ENCODE measurements at regions not wholly inside any gene's neighbourhood (a gene's known extent, or its start where the extent isn't known, plus 50 kb on each side); places are given as distances from the start of the nearest gene placed in this dataset.

- TF ChIP-seq, protein P1, sequence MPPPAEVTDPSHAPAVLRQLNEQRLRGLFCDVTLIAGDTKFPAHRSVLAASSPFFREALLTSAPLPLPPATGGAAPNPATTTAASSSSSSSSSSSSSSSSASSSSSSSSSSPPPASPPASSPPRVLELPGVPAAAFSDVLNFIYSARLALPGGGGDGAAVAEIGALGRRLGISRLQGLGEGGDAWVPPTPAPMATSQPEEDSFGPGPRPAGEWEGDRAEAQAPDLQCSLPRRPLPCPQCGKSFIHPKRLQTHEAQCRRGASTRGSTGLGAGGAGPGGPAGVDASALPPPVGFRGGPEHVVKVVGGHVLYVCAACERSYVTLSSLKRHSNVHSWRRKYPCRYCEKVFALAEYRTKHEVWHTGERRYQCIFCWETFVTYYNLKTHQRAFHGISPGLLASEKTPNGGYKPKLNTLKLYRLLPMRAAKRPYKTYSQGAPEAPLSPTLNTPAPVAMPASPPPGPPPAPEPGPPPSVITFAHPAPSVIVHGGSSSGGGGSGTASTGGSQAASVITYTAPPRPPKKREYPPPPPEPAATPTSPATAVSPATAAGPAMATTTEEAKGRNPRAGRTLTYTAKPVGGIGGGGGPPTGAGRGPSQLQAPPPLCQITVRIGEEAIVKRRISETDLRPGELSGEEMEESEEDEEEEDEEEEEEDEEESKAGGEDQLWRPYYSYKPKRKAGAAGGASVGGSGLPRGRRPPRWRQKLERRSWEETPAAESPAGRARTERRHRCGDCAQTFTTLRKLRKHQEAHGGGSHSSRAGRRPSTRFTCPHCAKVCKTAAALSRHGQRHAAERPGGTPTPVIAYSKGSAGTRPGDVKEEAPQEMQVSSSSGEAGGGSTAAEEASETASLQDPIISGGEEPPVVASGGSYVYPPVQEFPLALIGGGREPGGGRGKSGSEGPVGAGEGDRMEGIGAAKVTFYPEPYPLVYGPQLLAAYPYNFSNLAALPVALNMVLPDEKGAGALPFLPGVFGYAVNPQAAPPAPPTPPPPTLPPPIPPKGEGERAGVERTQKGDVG (CRISPR knock-in tag; IDR thresholded peaks at IDR 0.05) = no peak
- TF ChIP-seq IKZF2 (IDR thresholded peaks at IDR 0.05) (peak; percentile 89 to 90), SPI1 (IDR thresholded peaks at IDR 0.05; ENCODE audit: borderline replicate concordance, insufficient read depth, low read depth, low read length) (peak; percentile 28; the same call in 1 of the 2 replicates), HDGF (IDR thresholded peaks at IDR 0.05) (0 out of 2 replicates have a peak, but pooled peaks have one; percentile 63), MTA2 (IDR thresholded peaks at IDR 0.05; ENCODE audit: low read depth) (peak; percentile 55; the same call in 1 of the 2 replicates), SMAD1 (IDR thresholded peaks at IDR 0.05; ENCODE audit: low read depth, partially characterized antibody) (no peak), NBN (IDR thresholded peaks at IDR 0.05) (peak; percentile 85), RUNX3 (IDR thresholded peaks at IDR 0.05; ENCODE audit: low read length) (peak; percentile 73), BHLHE40 (IDR thresholded peaks at IDR 0.05; ENCODE audit: borderline replicate concordance in 1 of 2, low read depth in 2 of 2, low read length in 1 of 2) (peak in 1 of 2 experiments; percentile 30; a peak in 1 of 4 replicates), DPF2 (IDR thresholded peaks at IDR 0.05) (peak; percentile 60), PKNOX1 (IDR thresholded peaks at IDR 0.05) (0 out of 2 replicates have a peak, but pooled peaks have one; percentile 30), CTCF (IDR thresholded peaks at IDR 0.05 in 2 of 3, conservative IDR thresholded peaks at IDR 0.05 in 1 of 3; ENCODE audit: control insufficient read depth in 2 of 3, extremely low read depth in 1 of 3, insufficient read depth in 1 of 3, low read depth in 3 of 3, low read length in 3 of 3) (peak in 1 of 3 experiments; percentile 7; a peak in 1 of 6 replicates), IRF4 (IDR thresholded peaks at IDR 0.05; ENCODE audit: low read depth, low read length) (peak; percentile 54; the same call in 1 of the 2 replicates), GATAD2B (conservative IDR thresholded peaks at IDR 0.05; ENCODE audit: low read depth) (peak; percentile 63; the same call in 1 of the 2 replicates), IKZF1 (conservative IDR thresholded peaks at IDR 0.05) (peak; percentile 85), SKIL (IDR thresholded peaks at IDR 0.05; ENCODE audit: low read depth, poor library complexity, severe bottlenecking) (peak; percentile 54), KAT2A (conservative IDR thresholded peaks at IDR 0.05; ENCODE audit: control insufficient read depth, low read depth, low read length) (no peak)
- TF ChIP-seq, protein P2, sequence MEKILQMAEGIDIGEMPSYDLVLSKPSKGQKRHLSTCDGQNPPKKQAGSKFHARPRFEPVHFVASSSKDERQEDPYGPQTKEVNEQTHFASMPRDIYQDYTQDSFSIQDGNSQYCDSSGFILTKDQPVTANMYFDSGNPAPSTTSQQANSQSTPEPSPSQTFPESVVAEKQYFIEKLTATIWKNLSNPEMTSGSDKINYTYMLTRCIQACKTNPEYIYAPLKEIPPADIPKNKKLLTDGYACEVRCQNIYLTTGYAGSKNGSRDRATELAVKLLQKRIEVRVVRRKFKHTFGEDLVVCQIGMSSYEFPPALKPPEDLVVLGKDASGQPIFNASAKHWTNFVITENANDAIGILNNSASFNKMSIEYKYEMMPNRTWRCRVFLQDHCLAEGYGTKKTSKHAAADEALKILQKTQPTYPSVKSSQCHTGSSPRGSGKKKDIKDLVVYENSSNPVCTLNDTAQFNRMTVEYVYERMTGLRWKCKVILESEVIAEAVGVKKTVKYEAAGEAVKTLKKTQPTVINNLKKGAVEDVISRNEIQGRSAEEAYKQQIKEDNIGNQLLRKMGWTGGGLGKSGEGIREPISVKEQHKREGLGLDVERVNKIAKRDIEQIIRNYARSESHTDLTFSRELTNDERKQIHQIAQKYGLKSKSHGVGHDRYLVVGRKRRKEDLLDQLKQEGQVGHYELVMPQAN (conservative IDR thresholded peaks at IDR 0.05) = peak; percentile 4; the same call in 1 of the 2 replicates
These were observed 216.6 kb downstream of the RTP5 start (continued) for GRCh38 chr2:242085941-242086621.
